ENCODE measurements at regions not wholly inside any gene's neighbourhood (a gene's known extent, or its start where the extent isn't known, plus 50 kb on each side); places are given as distances from the start of the nearest gene placed in this dataset.

GRCh38 chr2:239717319-239717675, 307.8 kb downstream of the NDUFA10 start:
- Mint-ChIP-seq H3K4me3 (no peak overlapping the region), H3K4me1 (no peaks in the 10 kb centered on the region), H3K27ac (no peak overlapping the region), H3K27me3 (peaks cover 0 to 14% (median 4%) of the 10 kb centered on the region in 5 donors), H3K9me3 (peaks cover 12 to 35% (median 25%) of the 10 kb centered on the region in 11 donors), H3K36me3 (peaks cover 0 to 15% (median 10%) of the 10 kb centered on the region in 5 donors)
- H3K36me3 ChIP-seq (ENCODE audit: control insufficient read depth in 2 of 3, insufficient read depth in 3 of 3, low read length in 3 of 3) = no peaks in the 10 kb centered on the region
- ChIA-PET POLR2A (no interaction called here), CTCF (no interaction called here)
- no peaks in the 10 kb centered on the region for H3K4me1 ChIP-seq (ENCODE audit: control insufficient read depth in 2 of 2, insufficient read depth in 2 of 2, low read length in 2 of 2)
- no peak overlapping the region for H3K4me3 ChIP-seq (ENCODE audit: low read length)
- peaks cover 0 to 13% (median 0%) of the 10 kb centered on the region in 3 experiments for H3K9me3 ChIP-seq (ENCODE audit: control insufficient read depth in 2 of 3, low read length in 3 of 3)
- no peaks in the 10 kb centered on the region for H3K27me3 ChIP-seq (ENCODE audit: control insufficient read depth in 2 of 2, insufficient read depth in 2 of 2, low read length in 2 of 2)
- DNase-seq = no peak
- no peak for ATAC-seq
- intact Hi-C loops (cut with micrococcal nuclease) = no loop called here
- H3K27ac ChIP-seq (ENCODE audit: low read depth, low read length) = no peak overlapping the region

- peaks cover 12 to 40% (median 25%) of the 10 kb centered on the region in 11 donors for H3K9me3 Mint-ChIP-seq
- no peak for ATAC-seq
- Histone ChIP-seq H3K4me3 (ENCODE audit: low read length) (no peak overlapping the region), H3K27ac (ENCODE audit: low read depth, low read length) (no peak overlapping the region), H3K27me3 (ENCODE audit: control insufficient read depth in 2 of 2, insufficient read depth in 2 of 2, low read length in 2 of 2) (no peaks in the 10 kb centered on the region), H3K9me3 (ENCODE audit: control insufficient read depth in 2 of 3, low read length in 3 of 3) (peaks cover 0 to 13% (median 0%) of the 10 kb centered on the region in 3 experiments), H3K4me1 (ENCODE audit: control insufficient read depth in 2 of 2, insufficient read depth in 2 of 2, low read length in 2 of 2) (no peaks in the 10 kb centered on the region), H3K36me3 (ENCODE audit: control insufficient read depth in 2 of 3, insufficient read depth in 3 of 3, low read length in 3 of 3) (no peaks in the 10 kb centered on the region)
- H3K4me3 Mint-ChIP-seq = no peak overlapping the region
- ChIA-PET POLR2A (no interaction called here), CTCF (interaction anchor here (0.6 kb wide), 1 partner anchor 329 kb away, joined by 4 read pairs; no protein-coding TSS in a partner anchor)
- peaks cover 0 to 15% (median 10%) of the 10 kb centered on the region in 5 donors for H3K36me3 Mint-ChIP-seq
- DNase-seq = no peak
- intact Hi-C loops (cut with micrococcal nuclease) = no loop called here
- peaks cover 0 to 15% (median 4%) of the 10 kb centered on the region in 5 donors for H3K27me3 Mint-ChIP-seq
- H3K27ac Mint-ChIP-seq = no peak overlapping the region
- H3K4me1 Mint-ChIP-seq = no peaks in the 10 kb centered on the region
These were observed 308.4 kb downstream of the NDUFA10 start for GRCh38 chr2:239716536-239717318.

GRCh38 chr2:239716009-239716408, 309.1 kb downstream of the NDUFA10 start:
- no peak for DNase-seq
- intact Hi-C loops (cut with micrococcal nuclease) = no loop called here
- CTCF ChIA-PET = no interaction called here

GRCh38 chr2:239715606-239716005, 309.5 kb downstream of the NDUFA10 start:
- intact Hi-C loops (cut with micrococcal nuclease) = no loop called here
- Histone ChIP-seq H3K4me3 (ENCODE audit: low read length) (no peak overlapping the region), H3K27me3 (ENCODE audit: control insufficient read depth in 2 of 2, insufficient read depth in 2 of 2, low read length in 2 of 2) (no peaks in the 10 kb centered on the region), H3K27ac (ENCODE audit: low read depth, low read length) (no peak overlapping the region), H3K36me3 (ENCODE audit: control insufficient read depth in 2 of 3, insufficient read depth in 3 of 3, low read length in 3 of 3) (no peaks in the 10 kb centered on the region), H3K4me1 (ENCODE audit: control insufficient read depth in 2 of 2, insufficient read depth in 2 of 2, low read length in 2 of 2) (no peaks in the 10 kb centered on the region), H3K9me3 (ENCODE audit: control insufficient read depth in 2 of 3, low read length in 3 of 3) (peaks cover 0 to 19% (median 0%) of the 10 kb centered on the region in 3 experiments)
- Mint-ChIP-seq H3K27me3 (peaks cover under 1 to 25% (median 16%) of the 10 kb centered on the region in 5 donors), H3K4me3 (no peak overlapping the region), H3K9me3 (peaks cover 12 to 51% (median 26%) of the 10 kb centered on the region in 11 donors), H3K36me3 (peaks cover 0 to 22% (median 13%) of the 10 kb centered on the region in 5 donors), H3K27ac (peak overlapping the region in 1 of 9 donors; percentile 14), H3K4me1 (no peaks in the 10 kb centered on the region)
- ChIA-PET POLR2A (no interaction called here), CTCF (no interaction called here)
- DNase-seq = no peak
- ATAC-seq = no peak

More at GRCh38 chr2:239716009-239716408, 309.1 kb downstream of the NDUFA10 start:
- no peaks in the 10 kb centered on the region for H3K4me1 Mint-ChIP-seq
- H3K27ac Mint-ChIP-seq = peak overlapping the region in 1 of 9 donors; percentile 14
- ATAC-seq = no peak
- no peaks in the 10 kb centered on the region for H3K4me1 ChIP-seq (ENCODE audit: control insufficient read depth in 2 of 2, insufficient read depth in 2 of 2, low read length in 2 of 2)
- H3K9me3 ChIP-seq (ENCODE audit: control insufficient read depth in 2 of 3, low read length in 3 of 3) = peaks cover 0 to 19% (median 0%) of the 10 kb centered on the region in 3 experiments
- no peaks in the 10 kb centered on the region for H3K27me3 ChIP-seq (ENCODE audit: control insufficient read depth in 2 of 2, insufficient read depth in 2 of 2, low read length in 2 of 2)
- H3K36me3 ChIP-seq (ENCODE audit: control insufficient read depth in 2 of 3, insufficient read depth in 3 of 3, low read length in 3 of 3) = no peaks in the 10 kb centered on the region
- no peak overlapping the region for H3K27ac ChIP-seq (ENCODE audit: low read depth, low read length)
- H3K9me3 Mint-ChIP-seq = peaks cover 12 to 47% (median 26%) of the 10 kb centered on the region in 11 donors
- H3K4me3 ChIP-seq (ENCODE audit: low read length) = no peak overlapping the region
- H3K27me3 Mint-ChIP-seq = peaks cover 0 to 21% (median 11%) of the 10 kb centered on the region in 5 donors
- peaks cover 0 to 22% (median 11%) of the 10 kb centered on the region in 5 donors for H3K36me3 Mint-ChIP-seq
- no peak overlapping the region for H3K4me3 Mint-ChIP-seq
- POLR2A ChIA-PET = no interaction called here

GRCh38 chr2:239715202-239715601, 309.9 kb downstream of the NDUFA10 start:
- Mint-ChIP-seq H3K27ac (no peak overlapping the region), H3K27me3 (peaks cover 2 to 26% (median 17%) of the 10 kb centered on the region in 5 donors), H3K9me3 (peaks cover 12 to 52% (median 26%) of the 10 kb centered on the region in 11 donors), H3K36me3 (peaks cover 0 to 22% (median 13%) of the 10 kb centered on the region in 5 donors), H3K4me1 (no peaks in the 10 kb centered on the region), H3K4me3 (no peak overlapping the region)
- ChIA-PET POLR2A (interaction anchor here (0.7 kb wide), 1 partner anchor 78 kb away, joined by 4 read pairs; no protein-coding TSS in a partner anchor), CTCF (no interaction called here)
- Histone ChIP-seq H3K27ac (ENCODE audit: low read depth, low read length) (no peak overlapping the region), H3K27me3 (ENCODE audit: control insufficient read depth in 2 of 2, insufficient read depth in 2 of 2, low read length in 2 of 2) (no peaks in the 10 kb centered on the region), H3K9me3 (ENCODE audit: control insufficient read depth in 2 of 3, low read length in 3 of 3) (peaks cover 0 to 19% (median 0%) of the 10 kb centered on the region in 3 experiments), H3K36me3 (ENCODE audit: control insufficient read depth in 2 of 3, insufficient read depth in 3 of 3, low read length in 3 of 3) (no peaks in the 10 kb centered on the region), H3K4me3 (ENCODE audit: low read length) (no peak overlapping the region), H3K4me1 (ENCODE audit: control insufficient read depth in 2 of 2, insufficient read depth in 2 of 2, low read length in 2 of 2) (no peaks in the 10 kb centered on the region)
- no peak for DNase-seq
- intact Hi-C loops (cut with micrococcal nuclease) = no loop called here
- ATAC-seq = no peak

GRCh38 chr2:239714116-239714515, 311.0 kb downstream of the NDUFA10 start:
- no peak overlapping the region for H3K27ac ChIP-seq (ENCODE audit: low read depth, low read length)
- Mint-ChIP-seq H3K27ac (no peak overlapping the region), H3K27me3 (peaks cover 2 to 29% (median 24%) of the 10 kb centered on the region in 5 donors), H3K9me3 (peaks cover 12 to 57% (median 26%) of the 10 kb centered on the region in 11 donors), H3K36me3 (peaks cover 0 to 22% (median 13%) of the 10 kb centered on the region in 5 donors), H3K4me1 (no peaks in the 10 kb centered on the region), H3K4me3 (no peak overlapping the region)
- intact Hi-C loops (cut with micrococcal nuclease) = no loop called here
- CTCF ChIA-PET = no interaction called here
- no peaks in the 10 kb centered on the region for H3K27me3 ChIP-seq (ENCODE audit: control insufficient read depth in 2 of 2, insufficient read depth in 2 of 2, low read length in 2 of 2)
- no peak overlapping the region for H3K4me3 ChIP-seq (ENCODE audit: low read length)
- H3K36me3 ChIP-seq (ENCODE audit: control insufficient read depth in 2 of 3, insufficient read depth in 3 of 3, low read length in 3 of 3) = no peaks in the 10 kb centered on the region
- POLR2A ChIA-PET = no interaction called here
- peaks cover 0 to 19% (median 0%) of the 10 kb centered on the region in 3 experiments for H3K9me3 ChIP-seq (ENCODE audit: control insufficient read depth in 2 of 3, low read length in 3 of 3)
- no peak for DNase-seq
- ATAC-seq = no peak
- H3K4me1 ChIP-seq (ENCODE audit: control insufficient read depth in 2 of 2, insufficient read depth in 2 of 2, low read length in 2 of 2) = no peaks in the 10 kb centered on the region
